ENCODE measurements at regions not wholly inside any gene's neighbourhood (a gene's known extent, or its start where the extent isn't known, plus 50 kb on each side); places are given as distances from the start of the nearest gene placed in this dataset.
"Not testable (repeated sequence)": the region's sequence is repeated elsewhere in the genome, so short reads cannot be mapped to it uniquely, and the experiment has no call there.

- DNase-seq, result no peak
Measured at GRCh38 chr2:129009555-129010146, 691.0 kb upstream of the HS6ST1 start.

GRCh38 chr2:129010262-129010661 lies 691.6 kb upstream of the HS6ST1 start:
- DNase-seq, result no peak

GRCh38 chr2:129011466-129012061 lies 692.9 kb upstream of the HS6ST1 start:
- no peak for DNase-seq

- no peak for DNase-seq
Measured at GRCh38 chr2:129014432-129014831, 695.8 kb upstream of the HS6ST1 start.

GRCh38 chr2:129015397-129016285 lies 697.0 kb upstream of the HS6ST1 start:
- DNase-seq, result no peak

GRCh38 chr2:129016972-129017371 lies 698.3 kb upstream of the HS6ST1 start:
- DNase-seq, result no peak

- DNase-seq, result no peak
Measured at GRCh38 chr2:129024796-129025195, 706.1 kb upstream of the HS6ST1 start.

- DNase-seq, result no peak
Measured at GRCh38 chr2:129035992-129036391, 717.3 kb upstream of the HS6ST1 start.

GRCh38 chr2:129043677-129044076 lies 725.0 kb upstream of the HS6ST1 start:
- DNase-seq, result not testable (repeated sequence)

GRCh38 chr2:129046475-129046874 lies 727.8 kb upstream of the HS6ST1 start:
- DNase-seq, result not testable (repeated sequence)

GRCh38 chr2:129050101-129050500 lies 731.4 kb upstream of the HS6ST1 start:
- no peak for DNase-seq

- DNase-seq, result no peak
Measured at GRCh38 chr2:129055242-129055641, 736.6 kb upstream of the HS6ST1 start.

- DNase-seq, result no peak
Measured at GRCh38 chr2:129055824-129056223, 737.2 kb upstream of the HS6ST1 start.

- DNase-seq, result no peak
Measured at GRCh38 chr2:129056309-129056958, 737.8 kb upstream of the HS6ST1 start.

- no peak for DNase-seq
Measured at GRCh38 chr2:129056959-129057317, 738.3 kb upstream of the HS6ST1 start.

- DNase-seq, result no peak
Measured at GRCh38 chr2:129058981-129059380, 740.3 kb upstream of the HS6ST1 start.

GRCh38 chr2:129059476-129059875 lies 740.8 kb upstream of the HS6ST1 start:
- DNase-seq, result no peak

- DNase-seq, result no peak
Measured at GRCh38 chr2:129061069-129061768, 742.6 kb upstream of the HS6ST1 start.

GRCh38 chr2:129061769-129062121 lies 743.1 kb upstream of the HS6ST1 start:
- DNase-seq, result no peak

- DNase-seq, result no peak
Measured at GRCh38 chr2:129062146-129062912, 743.7 kb upstream of the HS6ST1 start.

GRCh38 chr2:129067070-129067469 lies 748.4 kb upstream of the HS6ST1 start:
- no peak for DNase-seq

- DNase-seq, result no peak
Measured at GRCh38 chr2:129067953-129068352, 749.3 kb upstream of the HS6ST1 start.

Measured in activated gamma-delta T cell treated with Interleukin-2 at 50 U/mL for 16 hours (primary cell).